ENCODE measurements at regions not wholly inside any gene's neighbourhood (a gene's known extent, or its start where the extent isn't known, plus 50 kb on each side); places are given as distances from the start of the nearest gene placed in this dataset.
"Not testable (repeated sequence)": the region's sequence is repeated elsewhere in the genome, so short reads cannot be mapped to it uniquely, and the experiment has no call there.

GRCh38 chrX:123788193-123788592 lies 55.3 kb upstream of the THOC2 start:
- H3F3A ChIP-seq (ENCODE audit: low read depth); H3K9me3 ChIP-seq (ENCODE audit: low read depth); H3K4me2 ChIP-seq; H3K9ac ChIP-seq; H3K27me3 ChIP-seq; H3K4me1 Mint-ChIP-seq; H3K27ac Mint-ChIP-seq; H3K4me1 ChIP-seq; H3K4me3 Mint-ChIP-seq; H4K20me1 ChIP-seq (ENCODE audit: low read depth); H3K36me3 ChIP-seq; H2AFZ ChIP-seq (replicated peaks); H3K4me3 ChIP-seq; H3K27ac ChIP-seq; H3K36me3 Mint-ChIP-seq; DNase-seq (ENCODE audit: low spot score); H3K9me3 Mint-ChIP-seq; H3K27me3 Mint-ChIP-seq (ENCODE audit: insufficient read depth, low read depth); H3K79me2 ChIP-seq (ENCODE audit: low read depth): not testable (repeated sequence)

- Histone ChIP-seq H3K9me3 (ENCODE audit: low read depth) (no peaks in the 10 kb centered on the region), H3K4me2 (no peak overlapping the region), H4K20me1 (ENCODE audit: low read depth) (no peaks in the 10 kb centered on the region), H3K36me3 (no peaks in the 10 kb centered on the region), H3K27me3 (no peaks in the 10 kb centered on the region), H3K4me3 (no peak overlapping the region), H3K4me1 (no peaks in the 10 kb centered on the region), H3K79me2 (ENCODE audit: low read depth) (no peaks in the 10 kb centered on the region), H3K9ac (no peak overlapping the region), H2AFZ (replicated peaks) (no peak overlapping the region), H3K27ac (no peak overlapping the region), H3F3A (ENCODE audit: low read depth) (no peaks in the 10 kb centered on the region)
- Mint-ChIP-seq H3K4me1 (no peaks in the 10 kb centered on the region), H3K36me3 (no peaks in the 10 kb centered on the region), H3K4me3 (no peak overlapping the region), H3K9me3 (peaks cover 6% of the 10 kb centered on the region), H3K27me3 (ENCODE audit: insufficient read depth, low read depth) (peaks cover 2% of the 10 kb centered on the region), H3K27ac (no peak overlapping the region)
- no peak for DNase-seq (ENCODE audit: low spot score)
- TF ChIP-seq, protein P1, sequence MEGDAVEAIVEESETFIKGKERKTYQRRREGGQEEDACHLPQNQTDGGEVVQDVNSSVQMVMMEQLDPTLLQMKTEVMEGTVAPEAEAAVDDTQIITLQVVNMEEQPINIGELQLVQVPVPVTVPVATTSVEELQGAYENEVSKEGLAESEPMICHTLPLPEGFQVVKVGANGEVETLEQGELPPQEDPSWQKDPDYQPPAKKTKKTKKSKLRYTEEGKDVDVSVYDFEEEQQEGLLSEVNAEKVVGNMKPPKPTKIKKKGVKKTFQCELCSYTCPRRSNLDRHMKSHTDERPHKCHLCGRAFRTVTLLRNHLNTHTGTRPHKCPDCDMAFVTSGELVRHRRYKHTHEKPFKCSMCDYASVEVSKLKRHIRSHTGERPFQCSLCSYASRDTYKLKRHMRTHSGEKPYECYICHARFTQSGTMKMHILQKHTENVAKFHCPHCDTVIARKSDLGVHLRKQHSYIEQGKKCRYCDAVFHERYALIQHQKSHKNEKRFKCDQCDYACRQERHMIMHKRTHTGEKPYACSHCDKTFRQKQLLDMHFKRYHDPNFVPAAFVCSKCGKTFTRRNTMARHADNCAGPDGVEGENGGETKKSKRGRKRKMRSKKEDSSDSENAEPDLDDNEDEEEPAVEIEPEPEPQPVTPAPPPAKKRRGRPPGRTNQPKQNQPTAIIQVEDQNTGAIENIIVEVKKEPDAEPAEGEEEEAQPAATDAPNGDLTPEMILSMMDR (IDR thresholded peaks at IDR 0.05), result no peak
- no peak for TF ChIP-seq EZH2 (IDR thresholded peaks at IDR 0.05)
- TF ChIP-seq EZH2phosphoT487 (IDR thresholded peaks at IDR 0.05), result no peak
Observed at GRCh38 chrX:123788744-123789143, 55.9 kb upstream of the THOC2 start.

- H3K4me1 Mint-ChIP-seq, result no peaks in the 10 kb centered on the region
- Histone ChIP-seq H3F3A (ENCODE audit: low read depth) (no peaks in the 10 kb centered on the region), H3K4me1 (no peaks in the 10 kb centered on the region), H3K9me3 (ENCODE audit: low read depth) (no peaks in the 10 kb centered on the region), H3K79me2 (ENCODE audit: low read depth) (no peaks in the 10 kb centered on the region), H3K27me3 (no peaks in the 10 kb centered on the region), H3K27ac (no peak overlapping the region), H4K20me1 (ENCODE audit: low read depth) (no peaks in the 10 kb centered on the region), H3K4me2 (no peak overlapping the region), H3K9ac (no peak overlapping the region), H3K36me3 (no peaks in the 10 kb centered on the region), H2AFZ (replicated peaks) (no peak overlapping the region), H3K4me3 (no peak overlapping the region)
- H3K27ac Mint-ChIP-seq, result no peak overlapping the region
- H3K36me3 Mint-ChIP-seq, result no peaks in the 10 kb centered on the region
- no peak for DNase-seq (ENCODE audit: low spot score)
- H3K4me3 Mint-ChIP-seq, result no peak overlapping the region
- no peak for TF ChIP-seq EZH2 (IDR thresholded peaks at IDR 0.05)
- TF ChIP-seq, protein P1 (IDR thresholded peaks at IDR 0.05), result no peak
- no peak for TF ChIP-seq EZH2phosphoT487 (IDR thresholded peaks at IDR 0.05)
- H3K9me3 Mint-ChIP-seq, result no peaks in the 10 kb centered on the region
- no peaks in the 10 kb centered on the region for H3K27me3 Mint-ChIP-seq (ENCODE audit: insufficient read depth, low read depth)
Observed at GRCh38 chrX:123797543-123798447, 62.1 kb upstream of the XIAP start.

- H3K27me3 Mint-ChIP-seq (ENCODE audit: insufficient read depth, low read depth); H3K4me2 ChIP-seq; H3K36me3 ChIP-seq; H3K27me3 ChIP-seq; H3K4me3 ChIP-seq; DNase-seq (ENCODE audit: low spot score); H3K27ac Mint-ChIP-seq; H3K4me3 Mint-ChIP-seq; H2AFZ ChIP-seq (replicated peaks); H3K79me2 ChIP-seq (ENCODE audit: low read depth); H3K9me3 ChIP-seq (ENCODE audit: low read depth); H3K4me1 Mint-ChIP-seq; H4K20me1 ChIP-seq (ENCODE audit: low read depth); H3K4me1 ChIP-seq; H3F3A ChIP-seq (ENCODE audit: low read depth); H3K36me3 Mint-ChIP-seq; H3K27ac ChIP-seq; H3K9me3 Mint-ChIP-seq; H3K9ac ChIP-seq: not testable (repeated sequence)
Observed at GRCh38 chrX:123798706-123799430, 61.0 kb upstream of the XIAP start.
